ENCODE measurements at regions not wholly inside any gene's neighbourhood (a gene's known extent, or its start where the extent isn't known, plus 50 kb on each side); places are given as distances from the start of the nearest gene placed in this dataset.

DNA sequence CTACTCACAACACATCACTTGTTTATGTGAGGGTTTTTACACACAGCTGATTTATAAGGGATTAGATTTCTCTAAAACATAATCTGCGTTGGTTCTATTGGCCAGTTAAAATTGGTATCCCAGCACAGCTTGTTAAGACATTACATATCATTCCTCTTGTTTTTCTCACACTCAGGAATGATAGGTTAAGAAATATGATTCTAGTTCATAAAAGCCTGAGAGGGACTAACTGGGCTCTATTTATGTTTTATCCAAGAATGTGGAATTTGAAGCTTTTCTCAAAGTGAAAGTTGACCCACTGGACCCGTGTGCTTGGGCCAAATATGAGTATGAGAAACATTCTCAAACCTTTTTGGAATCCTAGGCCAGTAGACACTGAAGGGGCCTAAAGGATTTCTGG, 117.3 kb downstream of the TMEM170B start:
- no peak for TF ChIP-seq MAFK (IDR thresholded peaks at IDR 0.05; ENCODE audit: low read depth, low read length)

More for the DNA sequence above, 117.3 kb downstream of the TMEM170B start:
- no peak overlapping the region for H3K4me3 ChIP-seq (ENCODE audit: extremely low read depth in 1 of 4, insufficient read depth in 2 of 4, low read depth in 3 of 4, low read length in 4 of 4)
- peak overlapping the region; percentile 32 for H4K91ac ChIP-seq (replicated peaks; ENCODE audit: insufficient read length, low read length)
- peak overlapping the region; percentile 67 for H2BK120ac ChIP-seq (replicated peaks; ENCODE audit: low read depth, low read length)
- DNase-seq (ENCODE audit: low read depth in 1 of 2, low spot score in 2 of 2): no peak
- no peak overlapping the region for H3K4me2 ChIP-seq (ENCODE audit: insufficient read depth in 1 of 2, low read depth in 2 of 2, low read length in 2 of 2)
- no peaks in the 10 kb centered on the region for H3K79me2 ChIP-seq (ENCODE audit: control insufficient read depth in 1 of 2, insufficient read depth in 2 of 2, low read length in 2 of 2)
- no peaks in the 10 kb centered on the region for H4K20me1 ChIP-seq (replicated peaks in 1 of 2; ENCODE audit: control insufficient read depth in 1 of 2, insufficient read depth in 2 of 2, low read length in 2 of 2)
- no peak overlapping the region for H4K8ac ChIP-seq (ENCODE audit: extremely low read depth, insufficient read depth, low read length)
- H3K18ac ChIP-seq (ENCODE audit: extremely low read depth, low read length): no peak overlapping the region
- H3K23ac ChIP-seq (ENCODE audit: insufficient read length): no peak overlapping the region
- H3K79me1 ChIP-seq (ENCODE audit: low read depth, low read length): no peaks in the 10 kb centered on the region
- H3K27ac ChIP-seq (ENCODE audit: low read depth, low read length): no peak overlapping the region
- POLR2A ChIA-PET (ENCODE audit: partially characterized antibody): no interaction called here
- no peak overlapping the region for H2AFZ ChIP-seq (ENCODE audit: low read length)
- H2BK15ac ChIP-seq (ENCODE audit: low read length): no peak overlapping the region
- no peak overlapping the region for H3K9ac ChIP-seq (replicated peaks in 1 of 4; ENCODE audit: extremely low read depth in 1 of 4, low read depth in 3 of 4, low read length in 3 of 4)
- no peaks in the 10 kb centered on the region for H3K9me3 ChIP-seq (ENCODE audit: insufficient read depth in 2 of 2, low read depth in 1 of 2, low read length in 1 of 2)
- no peak overlapping the region; the same call in 1 of the 2 replicates for H2BK20ac ChIP-seq (ENCODE audit: low read length)
- no peaks in the 10 kb centered on the region for H3K23me2 ChIP-seq (ENCODE audit: low read depth, low read length)
- CTCF ChIA-PET (ENCODE audit: partially characterized antibody): interaction anchor here (0.6 to 4.3 kb wide), 33 partner anchors 10 to 950 kb away, joined by 3 to 25 read pairs (median 4); no protein-coding TSS in a partner anchor
- no peak overlapping the region for H3K4ac ChIP-seq (replicated peaks; ENCODE audit: insufficient read length, low read depth, low read length)
- no peak overlapping the region for H2AK5ac ChIP-seq (ENCODE audit: low read depth, low read length)
- H3K27me3 ChIP-seq (replicated peaks in 1 of 4; ENCODE audit: control insufficient read depth in 3 of 4, extremely low read depth in 1 of 4, insufficient read depth in 3 of 4, low read length in 3 of 4): no peaks in the 10 kb centered on the region; a peak in 1 of 7 replicates
- no peak overlapping the region for H4K5ac ChIP-seq (ENCODE audit: insufficient read length, low read depth, low read length)
- H3K14ac ChIP-seq (ENCODE audit: insufficient read length): no peak overlapping the region
- H3K4me1 ChIP-seq (replicated peaks in 1 of 4; ENCODE audit: control insufficient read depth in 3 of 4, insufficient read depth in 4 of 4, low read length in 3 of 4): peaks cover 8 to 35% (median 16%) of the 10 kb centered on the region in 4 experiments; a peak in 6 of 7 replicates
- H2BK5ac ChIP-seq (ENCODE audit: low read depth, low read length): 0 out of 2 replicates have a peak overlapping the region, but pooled peaks have one; percentile 61
- H2BK12ac ChIP-seq (ENCODE audit: low read depth, low read length): no peak overlapping the region
- no peak overlapping the region for H3K56ac ChIP-seq (replicated peaks; ENCODE audit: insufficient read length, low read depth, low read length)
- H3K36me3 ChIP-seq (ENCODE audit: control insufficient read depth in 2 of 4, insufficient read depth in 4 of 4, low read length in 3 of 4): no peaks in the 10 kb centered on the region
- no peak for FAIRE-seq
- WGBS, 2 experiments (ENCODE audit: extremely low coverage in 1 of 2, insufficient coverage in 1 of 2, insufficient read length in 1 of 2, insufficient replicate concordance in 2 of 2, low coverage in 1 of 2, low lambda C conversion rate in 2 of 2, missing lambda C conversion rate in 1 of 2): 81% methylated on average over 2 of the region's 2 CpGs; no CpG with 5 or more reads in 1 of the 2 experiments

All from H1 (cell line).